DMS79 treated with DMSO at 0.1 percent for 48 hours (cell line): ENCODE measurements at regions not wholly inside any gene's neighbourhood (a gene's known extent, or its start where the extent isn't known, plus 50 kb on each side); places are given as distances from the start of the nearest gene placed in this dataset.

Experiments used
- DNase-seq: peaks from one replicate; lab custom pipeline; 2025; lab: John Stamatoyannopoulos, UW

- no peak for DNase-seq
These were observed 210.0 kb upstream of the CST7 start for GRCh38 chr20:24738981-24739633.

- DNase-seq = peak; percentile 8
These were observed 209.3 kb upstream of the CST7 start for GRCh38 chr20:24739746-24740145.

GRCh38 chr20:24741493-24742072, 207.5 kb upstream of the CST7 start:
- DNase-seq = no peak

- DNase-seq = peak; percentile 70
These were observed 206.6 kb upstream of the CST7 start for GRCh38 chr20:24742436-24742835.

GRCh38 chr20:24742989-24743388, 206.1 kb upstream of the CST7 start:
- DNase-seq = no peak

- no peak for DNase-seq
These were observed 205.4 kb upstream of the CST7 start for GRCh38 chr20:24743641-24744040.

GRCh38 chr20:24744747-24745146, 204.3 kb upstream of the CST7 start:
- DNase-seq = no peak

- DNase-seq = no peak
These were observed 203.9 kb upstream of the CST7 start for GRCh38 chr20:24745206-24745605.

- peak; percentile 13 for DNase-seq
These were observed 203.3 kb upstream of the CST7 start for GRCh38 chr20:24745617-24746350.

GRCh38 chr20:24746351-24746685, 202.8 kb upstream of the CST7 start:
- peak; percentile 82 for DNase-seq

- peak; percentile 41 for DNase-seq
These were observed 201.9 kb upstream of the CST7 start for GRCh38 chr20:24747010-24747712.

- DNase-seq = peak; percentile 18
These were observed 201.0 kb upstream of the CST7 start for GRCh38 chr20:24747881-24748595.

GRCh38 chr20:24751551-24751950, 197.5 kb upstream of the CST7 start:
- no peak for DNase-seq

GRCh38 chr20:24752612-24753011, 196.5 kb upstream of the CST7 start:
- no peak for DNase-seq

GRCh38 chr20:24753130-24753529, 195.9 kb upstream of the CST7 start:
- DNase-seq = no peak

- no peak for DNase-seq
These were observed 194.4 kb upstream of the CST7 start for GRCh38 chr20:24754691-24755090.

- DNase-seq = no peak
These were observed 193.6 kb upstream of the CST7 start for GRCh38 chr20:24755411-24755922.

GRCh38 chr20:24756292-24757025, 192.6 kb upstream of the CST7 start:
- DNase-seq = no peak

- DNase-seq = no peak
These were observed 187.6 kb upstream of the CST7 start for GRCh38 chr20:24761220-24762065.

- DNase-seq = no peak
These were observed 186.7 kb upstream of the CST7 start for GRCh38 chr20:24762371-24762770.
